Neutrophil (primary cell): ENCODE measurements at regions not wholly inside any gene's neighbourhood (a gene's known extent, or its start where the extent isn't known, plus 50 kb on each side); places are given as distances from the start of the nearest gene placed in this dataset.

Experiments
- H3K27ac ChIP-seq: fragments of 200-600 bp; sonication (generic); 2 replicates; pipeline ENCODE4 v1.5.1; 2016; ENCODE audit warnings: mild to moderate bottlenecking, moderate library complexity
- H3K27me3 ChIP-seq: fragments of 200-600 bp; sonication (generic); 2 replicates; pipeline ENCODE4 v1.6.0; 2016; ENCODE audit warnings: mild to moderate bottlenecking
- H3K36me3 ChIP-seq: fragments of 200-600 bp; sonication (generic); 2 replicates; pipeline ENCODE4 v1.5.1; 2017
- H3K4me1 ChIP-seq, 2 experiments: fragments of 200-600 bp in 1 of 2; sonication (generic) in 1 of 2; 1 replicate in 1 of 2; 2 replicates in 1 of 2; pipeline versions ENCODE4 v1.5.1 to v1.6.1; 2013 to 2016; ENCODE audit warnings: low read depth in 1 of 2, low read length in 1 of 2, mild to moderate bottlenecking in 1 of 2, moderate library complexity in 1 of 2; ENCODE audit not compliant: control insufficient read depth in 1 of 2, insufficient read depth in 1 of 2
- H3K4me3 ChIP-seq, 2 experiments: fragments of 200-600 bp in 1 of 2; sonication (generic) in 1 of 2; 1 replicate in 1 of 2; 2 replicates in 1 of 2; pipeline ENCODE4 v1.5.1; 2013 to 2016; ENCODE audit warnings: low read depth in 1 of 2, low read length in 1 of 2, mild to moderate bottlenecking in 1 of 2, moderate library complexity in 1 of 2
- H3K9me3 ChIP-seq: fragments of 200-600 bp; sonication (generic); 2 replicates; pipeline ENCODE4 v1.5.1; 2016
- CTCF ChIP-seq: fragments of 200-600 bp; sonication (generic); IDR thresholded peaks from 2 replicates; pipeline ENCODE4 v1.5.1; 2016; ENCODE audit warnings: antibody characterized with exemption

GRCh38 chr10:20993830-20994527, 96.9 kb upstream of the NEBL start:
- Histone ChIP-seq H3K4me1 (no peaks in the 10 kb centered on the region), H3K4me3 (no peak overlapping the region), H3K27me3 (no peaks in the 10 kb centered on the region), H3K36me3 (no peaks in the 10 kb centered on the region), H3K9me3 (no peaks in the 10 kb centered on the region), H3K27ac (no peak overlapping the region)
- no peak for TF ChIP-seq CTCF

- Histone ChIP-seq H3K4me1 (no peaks in the 10 kb centered on the region), H3K4me3 (no peak overlapping the region), H3K9me3 (no peaks in the 10 kb centered on the region), H3K36me3 (no peaks in the 10 kb centered on the region), H3K27ac (no peak overlapping the region), H3K27me3 (no peaks in the 10 kb centered on the region)
- TF ChIP-seq CTCF = no peak
These were observed 96.3 kb upstream of the NEBL start for GRCh38 chr10:20993389-20993788.

GRCh38 chr10:20991526-20991925, 94.4 kb upstream of the NEBL start:
- no peaks in the 10 kb centered on the region for H3K36me3 ChIP-seq
- no peaks in the 10 kb centered on the region for H3K9me3 ChIP-seq
- no peak overlapping the region for H3K27ac ChIP-seq
- no peaks in the 10 kb centered on the region for H3K27me3 ChIP-seq
- no peak overlapping the region for H3K4me3 ChIP-seq
- H3K4me1 ChIP-seq = no peaks in the 10 kb centered on the region
- no peak for TF ChIP-seq CTCF

GRCh38 chr10:20990604-20991003, 93.5 kb upstream of the NEBL start:
- no peak for TF ChIP-seq CTCF
- Histone ChIP-seq H3K9me3 (no peaks in the 10 kb centered on the region), H3K27me3 (no peaks in the 10 kb centered on the region), H3K36me3 (no peaks in the 10 kb centered on the region), H3K4me1 (no peaks in the 10 kb centered on the region), H3K27ac (no peak overlapping the region), H3K4me3 (no peak overlapping the region)

GRCh38 chr10:20988357-20988983, 91.4 kb upstream of the NEBL start:
- H3K9me3 ChIP-seq = no peaks in the 10 kb centered on the region
- TF ChIP-seq CTCF = no peak
- no peak overlapping the region for H3K4me3 ChIP-seq
- no peaks in the 10 kb centered on the region for H3K36me3 ChIP-seq
- H3K27ac ChIP-seq = no peak overlapping the region
- H3K4me1 ChIP-seq = no peaks in the 10 kb centered on the region
- no peaks in the 10 kb centered on the region for H3K27me3 ChIP-seq
